UCSD-AML1 (cell line): ENCODE measurements at regions not wholly inside any gene's neighbourhood (a gene's known extent, or its start where the extent isn't known, plus 50 kb on each side); places are given as distances from the start of the nearest gene placed in this dataset.
"Not testable (repeated sequence)": the region's sequence is repeated elsewhere in the genome, so short reads cannot be mapped to it uniquely, and the experiment has no call there.

Experiments
- DNase-seq: peaks from one replicate; lab custom pipeline; 2025; ENCODE audit not compliant: unreplicated experiment; lab: John Stamatoyannopoulos, UW

- DNase-seq = no peak
Observed at GRCh38 chrX:113935518-113935917, 648.4 kb upstream of the HTR2C start.

GRCh38 chrX:113933931-113934330 lies 650.0 kb upstream of the HTR2C start:
- no peak for DNase-seq

- peak; percentile 24 for DNase-seq
Observed at GRCh38 chrX:113929004-113929403, 654.9 kb upstream of the HTR2C start.

- no peak for DNase-seq
Observed at GRCh38 chrX:113920661-113921060, 663.2 kb upstream of the HTR2C start.

- no peak for DNase-seq
Observed at GRCh38 chrX:113919387-113919786, 664.5 kb upstream of the HTR2C start.

- DNase-seq = no peak
Observed at GRCh38 chrX:113906168-113906567, 677.7 kb upstream of the HTR2C start.

GRCh38 chrX:113892891-113893290 lies 691.0 kb upstream of the HTR2C start:
- no peak for DNase-seq

- no peak for DNase-seq
Observed at GRCh38 chrX:113892401-113892800, 691.5 kb upstream of the HTR2C start.

- DNase-seq = no peak
Observed at GRCh38 chrX:113873056-113873455, 710.8 kb upstream of the HTR2C start.

GRCh38 chrX:113868711-113869110 lies 715.2 kb upstream of the HTR2C start:
- DNase-seq = no peak

- no peak for DNase-seq
Observed at GRCh38 chrX:113868177-113868576, 715.7 kb upstream of the HTR2C start.

GRCh38 chrX:113849408-113849807 lies 734.5 kb upstream of the HTR2C start:
- no peak for DNase-seq

- no peak for DNase-seq
Observed at GRCh38 chrX:113833096-113834055, 750.5 kb upstream of the HTR2C start.

GRCh38 chrX:113828470-113828869 lies 755.4 kb upstream of the HTR2C start:
- no peak for DNase-seq

- DNase-seq = no peak
Observed at GRCh38 chrX:113818346-113818745, 765.5 kb upstream of the HTR2C start.

- no peak for DNase-seq
Observed at GRCh38 chrX:113804819-113805218, 779.1 kb upstream of the HTR2C start.

GRCh38 chrX:113804291-113804690 lies 779.6 kb upstream of the HTR2C start:
- no peak for DNase-seq

GRCh38 chrX:113802837-113803236 lies 781.0 kb upstream of the HTR2C start:
- DNase-seq = no peak

- DNase-seq = no peak
Observed at GRCh38 chrX:113800955-113801354, 782.9 kb upstream of the HTR2C start.

- DNase-seq = no peak
Observed at GRCh38 chrX:113793563-113793962, 790.3 kb upstream of the HTR2C start.

- DNase-seq = no peak
Observed at GRCh38 chrX:113790987-113791386, 792.9 kb upstream of the HTR2C start.

- not testable (repeated sequence) for DNase-seq
Observed at GRCh38 chrX:113784754-113785153, 799.1 kb upstream of the HTR2C start.

- no peak for DNase-seq
Observed at GRCh38 chrX:113770806-113771205, 813.1 kb upstream of the HTR2C start.
